Esophagus muscularis mucosa (tissue), 4 donors: ENCODE measurements at regions not wholly inside any gene's neighbourhood (a gene's known extent, or its start where the extent isn't known, plus 50 kb on each side); places are given as distances from the start of the nearest gene placed in this dataset.
"Not testable (repeated sequence)": the region's sequence is repeated elsewhere in the genome, so short reads cannot be mapped to it uniquely, and the experiment has no call there.

Experiments used
- CTCF ChIP-seq, 3 experiments: fragments of 200-600 bp in 2 of 3; fragments of 450-650 bp in 1 of 3; sonication (generic) in 2 of 3; IDR thresholded peaks; one replicate each; pipeline ENCODE4 v1.5.1; 2017 to 2019; ENCODE audit warnings: antibody characterized with exemption in 3 of 3, mild to moderate bottlenecking in 2 of 3, moderate library complexity in 1 of 3
- EP300 ChIP-seq: sonication (generic); formaldehyde crosslinking; IDR thresholded peaks from one replicate; pipeline ENCODE4 v1.6.1; 2017; ENCODE audit warnings: antibody characterized with exemption
- POLR2A ChIP-seq: fragments of 450-650 bp; IDR thresholded peaks from one replicate; pipeline ENCODE4 v1.6.1; 2017; ENCODE audit warnings: antibody characterized with exemption, moderate library complexity, mild to moderate bottlenecking, low read depth
- POLR2AphosphoS5 ChIP-seq, 2 donors: sonication (generic); formaldehyde crosslinking; IDR thresholded peaks; one replicate each; pipeline ENCODE4 v1.6.1; 2017; ENCODE audit warnings: antibody characterized with exemption in 2 of 2

GRCh38 chr14:19093227-19093626, 126.0 kb downstream of the POTEM start:
- not testable (repeated sequence) for TF ChIP-seq CTCF (IDR thresholded peaks at IDR 0.05); POLR2A; POLR2AphosphoS5 (IDR thresholded peaks at IDR 0.05); EP300
